NOMO-1 treated with DMSO at 0.1 percent for 48 hours (cell line): ENCODE measurements at regions not wholly inside any gene's neighbourhood (a gene's known extent, or its start where the extent isn't known, plus 50 kb on each side); places are given as distances from the start of the nearest gene placed in this dataset.
"Not testable (repeated sequence)": the region's sequence is repeated elsewhere in the genome, so short reads cannot be mapped to it uniquely, and the experiment has no call there.

Source experiments
- DNase-seq: peaks from one replicate; lab custom pipeline; 2025; ENCODE audit not compliant: unreplicated experiment; lab: John Stamatoyannopoulos, UW

DNA sequence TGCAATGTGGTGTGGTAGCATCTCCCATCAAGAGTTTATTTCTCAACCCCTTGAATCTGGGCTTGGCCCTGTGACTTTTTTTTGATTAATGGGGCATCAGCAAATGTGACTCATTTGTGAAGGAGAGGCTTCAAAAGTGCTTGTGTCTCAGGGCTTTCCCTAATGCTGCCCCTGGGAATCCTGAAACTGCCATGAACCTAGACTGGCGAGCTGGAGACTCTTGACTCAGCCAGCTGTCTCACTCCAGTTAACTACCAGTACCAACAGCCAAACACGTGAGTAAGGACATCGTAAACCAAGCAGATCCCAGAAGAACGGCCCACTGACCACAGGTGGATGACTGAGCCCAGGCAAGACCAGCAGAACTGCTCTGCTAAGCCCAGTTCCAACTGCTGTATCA is 72.8 kb upstream of the ADTRP start:
- DNase-seq = no peak

DNA sequence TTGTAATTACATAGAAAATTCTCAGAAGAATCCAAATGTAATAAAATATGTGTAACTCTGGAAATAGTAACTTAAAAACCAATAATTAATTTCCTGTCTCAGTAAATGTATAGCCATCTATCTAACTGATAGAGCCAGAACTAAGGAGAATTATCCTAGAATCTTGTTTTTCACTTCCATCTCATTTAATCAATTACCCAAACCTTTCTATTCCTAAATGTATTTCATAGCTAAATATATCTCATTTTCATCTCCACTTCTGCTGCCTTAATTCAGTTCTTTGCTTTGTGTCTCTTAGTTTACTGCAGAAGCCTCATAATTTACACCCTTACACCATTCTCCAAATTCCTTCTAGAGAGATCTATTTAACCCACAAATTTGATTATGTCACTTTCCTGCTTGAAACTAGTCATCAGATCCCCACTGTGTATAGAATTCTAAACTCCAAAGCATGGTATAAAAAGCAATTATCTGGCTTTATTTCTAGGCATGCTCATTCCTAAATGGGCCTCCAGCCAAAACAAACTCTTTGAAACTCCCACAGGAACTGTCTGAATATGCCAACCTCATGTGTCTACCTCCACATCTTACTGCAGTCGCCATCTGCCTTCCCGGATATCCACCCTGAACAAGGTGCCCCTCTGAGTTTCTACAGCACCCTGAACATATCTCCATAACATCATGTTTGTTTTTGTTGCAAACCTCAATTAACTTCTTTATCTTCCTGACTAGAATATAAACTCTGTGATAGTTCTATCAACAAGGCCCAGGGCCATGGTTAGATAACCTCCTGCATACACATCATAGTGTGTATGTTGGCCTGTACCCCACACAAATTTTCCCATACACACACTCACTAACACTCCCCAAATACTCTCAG is 70.5 kb upstream of the ADTRP start:
- no peak for DNase-seq

DNA sequence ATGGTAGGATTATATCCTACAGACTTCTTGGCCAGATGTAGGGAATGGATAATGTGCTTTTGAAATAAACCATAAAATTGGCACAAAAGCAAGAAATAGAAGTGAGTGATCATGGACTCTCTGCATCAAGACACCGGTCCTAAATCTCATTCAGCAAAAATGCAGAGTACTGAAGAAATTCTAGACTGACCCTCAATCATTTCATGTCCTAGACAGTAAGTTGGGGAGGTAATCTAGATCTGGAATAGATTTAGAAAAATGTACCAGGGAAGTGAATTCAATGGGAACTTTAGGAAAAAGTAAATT is 69.7 kb upstream of the ADTRP start:
- DNase-seq = no peak

DNA sequence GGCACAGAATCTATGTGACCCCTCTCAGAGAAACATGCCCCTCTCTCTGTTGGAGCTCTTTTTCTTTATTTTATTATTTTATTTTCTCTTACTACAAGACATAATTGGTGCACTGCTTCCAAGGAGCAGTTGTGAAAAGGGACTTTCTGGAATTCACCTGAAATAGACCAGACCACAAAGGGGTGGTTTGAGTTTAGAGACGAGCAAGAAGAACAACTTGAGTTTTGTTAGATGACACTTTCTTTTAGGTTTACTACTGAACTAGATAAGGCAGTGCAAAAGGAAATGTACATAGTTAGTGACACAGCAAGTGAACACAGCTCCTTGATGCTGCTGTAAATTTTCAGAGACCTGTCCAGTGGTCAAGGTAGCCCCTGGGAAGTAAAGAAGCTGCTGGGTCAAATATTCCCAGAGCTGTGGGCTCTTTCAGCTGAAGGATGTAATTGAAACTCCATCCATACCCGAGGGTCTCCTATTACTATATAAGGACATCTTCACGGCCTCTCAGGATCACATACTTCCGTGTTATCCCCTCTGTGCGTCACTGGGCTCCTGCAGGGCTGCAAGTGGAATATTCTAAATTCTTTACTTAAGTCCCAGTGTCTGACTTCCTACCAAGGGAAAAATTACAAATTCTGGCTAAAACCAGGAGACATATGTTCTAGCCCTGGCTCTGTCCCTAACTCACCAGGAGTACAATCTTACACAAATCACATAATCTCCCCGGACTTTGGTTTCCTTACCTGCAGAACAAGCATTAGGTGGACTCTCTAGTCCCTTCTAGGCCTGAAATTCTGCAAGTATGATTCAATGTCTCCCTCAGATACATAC is 69.1 kb upstream of the ADTRP start:
- DNase-seq = no peak

DNA sequence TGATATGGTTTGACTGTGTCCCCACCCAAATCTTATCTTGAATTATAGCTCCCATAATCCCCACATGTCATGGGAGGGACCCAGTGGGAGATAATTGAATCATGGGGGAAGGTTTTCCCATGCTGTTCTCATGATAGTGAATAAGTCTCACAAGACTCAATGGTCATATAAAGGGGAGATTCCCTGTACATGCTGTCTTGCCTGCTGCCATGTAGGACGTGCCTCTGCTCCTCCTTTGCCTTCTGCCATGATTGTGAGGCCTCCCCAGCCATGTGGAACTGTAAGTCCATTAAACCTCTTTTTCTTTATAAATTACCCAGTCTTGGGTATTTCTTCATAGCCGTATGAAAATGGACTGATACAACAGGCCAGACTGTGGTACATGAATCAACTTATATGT is 68.5 kb upstream of the ADTRP start:
- not testable (repeated sequence) for DNase-seq

DNA sequence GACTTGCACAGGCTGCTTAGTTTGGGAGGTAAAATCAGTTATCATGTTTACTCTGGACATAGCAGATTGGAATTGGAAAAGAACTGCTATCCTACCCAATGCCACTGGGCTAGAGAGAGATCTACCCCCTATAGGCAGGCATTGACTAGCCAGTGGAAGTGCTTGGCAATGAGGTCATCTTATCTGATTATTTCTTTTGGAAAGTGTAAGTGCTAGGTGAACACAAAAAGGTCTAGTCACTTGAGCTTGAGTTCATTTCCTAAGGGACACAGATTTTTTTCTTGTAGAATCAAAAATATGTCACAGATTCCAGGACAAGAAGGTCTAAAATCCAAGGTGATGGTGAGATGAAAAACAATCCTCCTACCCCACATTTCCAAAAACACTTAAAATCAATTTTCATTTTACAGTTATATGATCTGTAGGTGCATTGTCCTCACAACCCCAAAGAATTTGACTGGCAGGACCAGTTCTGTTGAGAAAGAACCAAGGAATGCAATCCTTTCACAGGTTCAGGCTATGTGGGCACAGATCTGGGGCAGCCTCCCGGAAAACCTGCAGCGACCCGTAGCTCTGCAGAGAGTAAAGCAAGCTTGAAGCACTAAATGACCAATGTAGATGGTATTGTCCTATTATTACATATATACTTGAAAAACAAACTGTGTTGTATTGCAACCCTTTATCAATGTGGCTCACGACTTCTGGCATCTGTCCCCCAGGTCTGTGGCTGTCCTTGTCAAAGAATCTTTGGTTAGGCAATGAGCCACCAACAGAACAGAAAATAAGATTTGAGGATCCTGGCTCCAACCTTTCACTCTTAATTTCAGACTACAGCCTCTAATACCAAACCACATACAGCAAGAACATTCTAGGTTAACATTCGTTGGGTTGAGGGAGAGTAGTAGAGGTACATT is 67.3 kb upstream of the ADTRP start:
- DNase-seq = no peak

DNA sequence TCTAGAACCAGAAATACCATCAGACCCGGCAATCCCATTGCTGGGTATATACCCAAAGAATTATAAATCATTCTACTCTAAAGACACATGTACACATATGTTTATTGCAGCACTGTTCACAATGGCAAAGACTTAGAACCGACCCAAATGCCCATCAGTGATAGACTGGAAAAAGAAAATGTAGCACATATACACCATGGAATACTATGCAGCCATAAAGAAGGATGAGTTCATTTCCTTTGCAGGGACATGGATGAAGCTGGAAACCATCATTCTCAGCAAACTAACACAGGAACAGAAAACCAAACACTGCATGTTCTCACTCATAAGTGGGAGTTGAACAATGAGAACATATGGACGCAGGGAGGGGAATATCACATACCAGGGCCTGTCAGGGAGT is 64.2 kb upstream of the ADTRP start:
- not testable (repeated sequence) for DNase-seq

DNA sequence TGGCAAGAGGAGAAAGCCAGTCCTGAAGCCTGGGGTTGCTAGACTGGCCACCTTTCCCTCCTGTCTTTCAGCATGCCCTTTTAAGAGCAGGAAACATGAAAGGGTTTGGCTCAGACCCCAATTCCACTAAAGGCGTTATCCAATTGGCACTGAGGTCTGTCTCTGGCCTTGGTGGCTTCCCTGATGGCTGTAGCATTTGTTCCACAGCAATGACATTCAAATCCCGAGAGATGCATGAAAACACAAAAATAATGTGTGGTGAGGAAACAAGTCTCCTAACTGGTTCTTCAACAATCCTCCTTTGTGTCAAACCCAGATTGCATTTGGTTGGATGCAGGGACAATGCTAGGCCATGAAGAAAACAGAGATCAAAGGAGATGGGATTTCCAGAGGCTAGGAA is 56.5 kb upstream of the ADTRP start:
- DNase-seq = no peak

DNA sequence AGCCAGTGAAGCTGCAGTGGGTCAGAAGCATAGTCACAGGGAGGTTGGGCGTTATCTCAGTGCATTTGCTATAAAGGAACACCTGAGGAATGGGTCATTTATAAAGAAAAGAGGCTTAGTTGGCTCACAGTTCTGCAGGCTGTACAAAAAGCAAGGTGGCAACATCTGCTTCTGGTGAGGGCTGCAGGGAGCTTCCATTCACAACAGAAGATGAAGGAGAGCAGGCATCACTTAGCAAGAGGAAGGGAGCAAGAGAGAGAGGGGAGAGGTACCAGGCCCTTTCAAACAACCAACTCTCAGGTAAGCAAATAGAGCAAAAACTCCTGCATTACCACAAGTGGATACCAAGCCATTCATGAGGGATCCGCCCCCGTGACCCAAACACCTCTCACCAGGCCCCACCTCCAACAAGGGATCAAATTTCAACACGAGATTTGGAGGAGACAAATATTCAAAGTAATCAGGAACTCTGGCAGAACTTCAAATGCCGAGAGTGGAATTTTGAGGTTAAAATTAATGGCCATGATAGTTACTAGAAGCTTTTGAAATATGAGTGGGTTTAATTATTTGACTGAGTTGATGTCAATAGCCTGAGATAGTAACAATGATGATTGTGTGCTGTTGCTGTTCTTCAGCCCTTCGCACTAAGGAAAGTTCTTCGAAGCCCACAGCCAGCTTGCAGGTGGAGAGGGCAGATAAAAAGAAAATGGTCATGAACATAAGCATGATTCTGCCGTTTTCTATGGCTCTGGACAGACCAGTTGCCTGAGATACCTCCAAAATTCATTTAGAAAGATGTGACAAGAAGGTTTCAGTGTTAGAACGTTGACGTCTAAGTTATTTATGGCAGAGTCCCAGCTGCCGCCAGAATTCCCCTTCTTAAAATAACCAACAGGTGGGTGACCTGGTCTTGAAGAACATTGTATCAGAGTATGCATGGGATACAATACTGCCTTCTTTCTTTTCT is 55.3 kb upstream of the ADTRP start:
- no peak for DNase-seq

DNA sequence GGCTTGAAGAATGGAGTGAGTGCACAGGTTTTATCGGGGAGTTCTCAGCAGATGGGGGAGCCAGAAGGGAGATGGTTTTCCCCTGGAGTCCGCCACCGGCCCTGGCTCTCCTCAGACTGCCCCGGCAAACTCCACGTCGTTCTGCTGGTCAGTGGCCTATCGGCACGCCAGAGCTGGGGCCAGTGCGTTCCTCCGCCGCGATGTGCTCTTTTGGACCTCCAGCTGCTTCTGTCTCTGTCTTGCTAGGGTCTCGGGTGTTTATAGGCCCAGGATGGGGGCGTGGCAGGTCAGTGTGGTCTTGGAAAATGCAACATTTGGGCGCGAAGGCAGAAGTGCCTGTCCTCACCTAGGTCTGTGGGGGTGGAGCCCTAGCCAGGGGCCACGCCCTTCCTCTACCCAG is 53.0 kb upstream of the ADTRP start:
- DNase-seq = no peak

DNA sequence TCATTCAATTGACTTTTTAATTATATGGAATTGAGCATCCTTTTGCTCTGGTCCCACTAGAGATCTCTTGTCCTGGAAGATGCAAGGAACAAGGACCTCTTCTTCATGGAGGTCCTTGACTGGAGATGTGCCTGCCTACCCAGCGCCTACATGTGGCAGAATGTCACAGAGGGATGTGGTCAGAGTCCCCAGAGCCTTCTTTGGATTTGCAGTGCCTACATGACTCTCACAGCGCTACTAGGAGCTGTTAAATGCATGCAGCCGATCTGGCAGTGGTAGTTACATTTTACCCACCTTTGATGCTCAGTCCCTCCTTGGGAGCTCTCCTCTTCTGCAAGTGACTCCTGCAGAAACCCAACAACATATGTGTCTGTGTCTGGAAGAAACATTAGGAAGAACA is 51.9 kb upstream of the ADTRP start:
- DNase-seq = no peak

DNA sequence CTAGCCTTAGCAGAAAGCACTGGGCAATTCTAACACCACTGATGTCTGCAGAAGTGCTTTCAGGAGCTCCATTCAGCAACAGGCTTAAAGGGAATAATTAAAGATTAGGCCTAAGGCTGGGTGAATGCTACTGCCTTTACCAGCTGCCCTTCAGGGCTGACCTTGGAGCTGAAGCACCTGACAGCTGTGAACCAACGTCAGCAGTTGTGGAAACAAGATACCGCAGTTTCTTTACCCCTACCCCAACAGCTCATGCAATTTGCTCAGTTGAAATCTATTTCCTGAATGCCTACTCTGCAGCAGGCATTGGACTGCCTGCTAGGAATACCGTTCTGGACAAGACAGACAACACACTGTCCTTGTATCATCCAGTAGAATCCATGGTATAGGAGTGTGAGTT is 51.5 kb upstream of the ADTRP start:
- DNase-seq = no peak

DNA sequence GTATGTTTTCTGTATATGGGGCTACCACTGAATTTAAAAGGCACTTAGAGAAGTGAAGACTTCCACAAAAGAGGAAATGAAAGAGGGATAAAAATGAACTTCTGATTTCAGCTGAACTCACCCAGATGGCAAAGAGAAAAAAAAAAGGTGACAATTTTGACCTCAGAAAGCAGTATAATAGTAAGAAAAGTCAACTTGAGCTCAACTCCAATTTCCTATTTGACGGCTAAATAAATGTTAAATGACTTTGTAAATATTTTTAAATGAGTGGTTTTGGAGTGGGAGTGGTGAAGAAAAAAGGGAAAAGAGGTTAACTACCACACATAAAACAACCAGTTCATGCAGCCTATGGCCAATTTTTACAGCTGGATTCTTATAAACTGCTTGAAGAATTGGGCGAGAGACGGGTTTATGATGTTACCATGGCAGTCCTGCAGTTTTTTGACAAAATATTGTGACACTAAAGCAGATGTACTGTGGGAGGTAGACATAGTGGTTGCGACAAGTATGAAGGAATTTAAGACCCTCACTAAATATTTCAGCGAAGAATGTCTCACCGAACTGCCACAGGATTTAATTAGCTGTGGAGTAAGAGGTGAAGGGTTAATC is 49.8 kb upstream of the ADTRP start:
- DNase-seq = peak; percentile 81
